Uterus (tissue), 2 donors: ENCODE measurements at regions not wholly inside any gene's neighbourhood (a gene's known extent, or its start where the extent isn't known, plus 50 kb on each side); places are given as distances from the start of the nearest gene placed in this dataset.

Source experiments
- POLR2A ChIP-seq, 2 donors: fragments of 450-650 bp; IDR thresholded peaks; one replicate each; pipeline ENCODE4 v1.6.1; 2016; ENCODE audit warnings: antibody characterized with exemption in 2 of 2, mild to moderate bottlenecking in 1 of 2, moderate library complexity in 1 of 2
- TF ChIP-seq, protein P1 (sequence below), 4 experiments: fragments of 200-600 bp in 2 of 4; fragments of 450-650 bp in 2 of 4; sonication (generic) in 2 of 4; IDR thresholded peaks; one replicate each; pipeline ENCODE4 v1.5.1; 2016 to 2019; ENCODE audit warnings: antibody characterized with exemption in 4 of 4, mild to moderate bottlenecking in 2 of 4, moderate library complexity in 1 of 4

GRCh38 chr6:122042960-122043735 is 356.3 kb upstream of the HSF2 start:
- TF ChIP-seq, protein P1, sequence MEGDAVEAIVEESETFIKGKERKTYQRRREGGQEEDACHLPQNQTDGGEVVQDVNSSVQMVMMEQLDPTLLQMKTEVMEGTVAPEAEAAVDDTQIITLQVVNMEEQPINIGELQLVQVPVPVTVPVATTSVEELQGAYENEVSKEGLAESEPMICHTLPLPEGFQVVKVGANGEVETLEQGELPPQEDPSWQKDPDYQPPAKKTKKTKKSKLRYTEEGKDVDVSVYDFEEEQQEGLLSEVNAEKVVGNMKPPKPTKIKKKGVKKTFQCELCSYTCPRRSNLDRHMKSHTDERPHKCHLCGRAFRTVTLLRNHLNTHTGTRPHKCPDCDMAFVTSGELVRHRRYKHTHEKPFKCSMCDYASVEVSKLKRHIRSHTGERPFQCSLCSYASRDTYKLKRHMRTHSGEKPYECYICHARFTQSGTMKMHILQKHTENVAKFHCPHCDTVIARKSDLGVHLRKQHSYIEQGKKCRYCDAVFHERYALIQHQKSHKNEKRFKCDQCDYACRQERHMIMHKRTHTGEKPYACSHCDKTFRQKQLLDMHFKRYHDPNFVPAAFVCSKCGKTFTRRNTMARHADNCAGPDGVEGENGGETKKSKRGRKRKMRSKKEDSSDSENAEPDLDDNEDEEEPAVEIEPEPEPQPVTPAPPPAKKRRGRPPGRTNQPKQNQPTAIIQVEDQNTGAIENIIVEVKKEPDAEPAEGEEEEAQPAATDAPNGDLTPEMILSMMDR (IDR thresholded peaks at IDR 0.05): peak in 1 of 4 experiments; percentile 6
- no peak for TF ChIP-seq POLR2A (IDR thresholded peaks at IDR 0.05)
